Ascending aorta (tissue), 2 donors: ENCODE measurements at regions not wholly inside any gene's neighbourhood (a gene's known extent, or its start where the extent isn't known, plus 50 kb on each side); places are given as distances from the start of the nearest gene placed in this dataset.
A peak's percentile ranks its signal among the peaks of the same experiment; 100 is the strongest.

Experiments used
- DNase-seq, 2 donors: peaks; one replicate each; pipeline ENCODE4 v3.0.0-alpha.2; 2019; ENCODE audit warnings: low spot score in 2 of 2
- H3K27ac ChIP-seq, 2 donors: fragments of 200-600 bp; sonication (generic); one replicate each; pipeline ENCODE4 v1.5.1; 2016 to 2017; ENCODE audit warnings: mild to moderate bottlenecking in 1 of 2
- H3K27me3 ChIP-seq: fragments of 200-600 bp; sonication (generic); one replicate; pipeline ENCODE4 v1.5.1; 2017
- H3K36me3 ChIP-seq, 2 donors: fragments of 200-600 bp; sonication (generic); one replicate each; pipeline ENCODE4 v1.5.1; 2016
- H3K4me1 ChIP-seq, 2 donors: fragments of 200-600 bp; sonication (generic); one replicate each; pipeline ENCODE4 v1.5.1; 2016 to 2017; ENCODE audit warnings: mild to moderate bottlenecking in 1 of 2
- H3K4me3 ChIP-seq, 2 donors: fragments of 200-600 bp; sonication (generic); one replicate each; pipeline ENCODE4 v1.5.1; 2016 to 2017; ENCODE audit warnings: mild to moderate bottlenecking in 1 of 2
- H3K9me3 ChIP-seq, 2 donors: fragments of 200-600 bp; sonication (generic); one replicate each; pipeline ENCODE4 v1.5.1; 2016
- CTCF ChIP-seq, 3 experiments: fragments of 200-600 bp in 2 of 3; fragments of 450-650 bp in 1 of 3; sonication (generic) in 2 of 3; IDR thresholded peaks; one replicate each; pipeline ENCODE4 v1.5.1; 2016 to 2019; ENCODE audit warnings: antibody characterized with exemption in 3 of 3, mild to moderate bottlenecking in 1 of 3, moderate library complexity in 1 of 3
- intact Hi-C: fragments of 100-400 bp; cut with DNase I; formaldehyde crosslinking; loops from one replicate; pipeline ENCODE4 v1.15.1; 2023

- Histone ChIP-seq H3K4me1 (no peaks in the 10 kb centered on the region), H3K27ac (no peak overlapping the region), H3K27me3 (no peaks in the 10 kb centered on the region), H3K4me3 (no peak overlapping the region), H3K9me3 (no peaks in the 10 kb centered on the region), H3K36me3 (no peaks in the 10 kb centered on the region)
- DNase-seq = no peak
- TF ChIP-seq CTCF (IDR thresholded peaks at IDR 0.05) = no peak
- intact Hi-C loops = no loop called here
These were observed 821.6 kb upstream of the ZEB2 start for GRCh38 chr2:145341536-145341935.

DNA sequence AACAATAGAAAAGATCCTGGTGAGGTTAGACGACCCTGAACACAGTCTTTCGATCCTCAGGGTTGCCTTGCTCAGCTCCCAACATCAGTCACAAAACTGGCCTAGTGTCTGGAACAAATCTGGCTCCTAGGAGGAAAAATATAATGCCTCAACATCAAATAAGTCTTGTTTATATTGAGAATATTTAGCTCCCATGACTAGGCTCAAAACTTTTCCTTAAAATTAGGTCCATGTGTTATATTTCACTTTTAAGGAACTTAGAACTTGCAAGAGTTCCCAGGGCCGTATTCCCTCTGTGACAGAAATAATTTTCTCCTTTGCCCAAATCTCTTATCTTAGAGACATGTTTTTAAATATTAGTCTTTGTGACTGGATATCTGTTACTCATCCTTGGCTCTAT, 819.7 kb upstream of the ZEB2 start:
- no peaks in the 10 kb centered on the region for H3K4me1 ChIP-seq
- H3K36me3 ChIP-seq = no peaks in the 10 kb centered on the region
- H3K4me3 ChIP-seq = no peak overlapping the region
- no peak for DNase-seq
- no peak for TF ChIP-seq CTCF (IDR thresholded peaks at IDR 0.05)
- intact Hi-C loops = no loop called here
- H3K27ac ChIP-seq = peak overlapping the region; percentile 19 to 37
- no peaks in the 10 kb centered on the region for H3K9me3 ChIP-seq
- H3K27me3 ChIP-seq = no peaks in the 10 kb centered on the region

DNA sequence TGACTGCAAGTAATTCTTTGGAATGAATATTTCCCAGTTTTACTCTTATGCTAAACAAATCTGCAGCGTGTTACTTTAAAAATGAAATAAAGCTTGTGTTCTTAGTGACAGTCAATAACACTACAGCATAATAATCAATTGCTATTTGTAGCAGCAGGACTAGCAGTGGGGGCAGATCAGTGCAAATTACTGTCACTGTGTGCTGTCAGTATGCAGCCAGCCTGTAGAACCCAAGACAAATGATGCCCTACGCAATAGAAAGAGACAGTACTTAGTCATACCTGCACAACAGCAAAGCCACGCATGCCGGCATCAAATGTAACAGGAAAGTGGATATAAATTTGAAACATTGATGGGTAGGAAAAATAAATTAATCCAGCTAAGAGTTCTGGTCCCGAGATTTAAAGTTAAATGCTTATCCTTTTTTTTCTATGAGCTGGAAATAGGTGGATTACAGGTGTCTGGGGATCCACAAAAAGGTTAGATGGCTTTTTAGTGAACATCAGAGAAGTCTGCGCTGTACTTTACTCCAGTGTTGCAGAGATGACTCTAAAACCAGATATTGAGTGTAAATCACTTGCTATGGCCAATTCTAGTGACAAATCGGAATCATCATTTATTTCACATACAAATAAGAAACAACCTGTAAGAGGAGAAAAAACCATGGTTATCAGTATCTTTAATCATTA, 812.4 kb upstream of the ZEB2 start:
- Histone ChIP-seq H3K27ac (no peak overlapping the region), H3K36me3 (no peaks in the 10 kb centered on the region), H3K4me3 (no peak overlapping the region), H3K9me3 (no peaks in the 10 kb centered on the region), H3K27me3 (no peaks in the 10 kb centered on the region), H3K4me1 (no peaks in the 10 kb centered on the region)
- TF ChIP-seq CTCF (IDR thresholded peaks at IDR 0.05) = no peak
- intact Hi-C loops = no loop called here
- no peak for DNase-seq

DNA sequence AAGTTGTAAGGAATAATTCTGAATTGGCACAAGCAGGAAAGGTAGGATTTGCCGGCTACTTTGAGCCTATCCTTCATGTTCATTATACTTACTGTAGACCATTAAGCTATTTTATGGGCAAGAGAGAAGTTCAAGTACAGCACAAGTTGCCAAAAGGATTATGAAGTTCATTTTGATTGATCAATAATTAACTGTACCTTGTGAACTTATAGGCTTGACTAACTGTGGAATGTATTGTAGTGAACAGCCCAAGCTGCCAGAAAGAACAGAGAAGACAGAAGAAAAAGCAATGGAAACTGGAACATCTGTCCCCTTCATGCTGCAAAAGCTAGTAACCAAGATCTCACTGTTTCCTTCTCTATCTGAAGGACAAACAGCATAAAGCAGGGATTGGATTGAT, 810.1 kb upstream of the ZEB2 start:
- TF ChIP-seq CTCF (IDR thresholded peaks at IDR 0.05) = no peak

GRCh38 chr2:145325485-145325884, 805.6 kb upstream of the ZEB2 start:
- Histone ChIP-seq H3K4me1 (no peaks in the 10 kb centered on the region), H3K27ac (no peak overlapping the region), H3K4me3 (no peak overlapping the region), H3K36me3 (no peaks in the 10 kb centered on the region), H3K9me3 (no peaks in the 10 kb centered on the region), H3K27me3 (no peaks in the 10 kb centered on the region)
- intact Hi-C loops = no loop called here
- DNase-seq = no peak
- no peak for TF ChIP-seq CTCF (IDR thresholded peaks at IDR 0.05)

More for the DNA sequence above, 810.1 kb upstream of the ZEB2 start:
- no peak overlapping the region for H3K4me3 ChIP-seq
- intact Hi-C loops = no loop called here
- H3K27me3 ChIP-seq = no peaks in the 10 kb centered on the region
- DNase-seq = no peak
- no peaks in the 10 kb centered on the region for H3K9me3 ChIP-seq
- no peaks in the 10 kb centered on the region for H3K4me1 ChIP-seq
- no peak overlapping the region for H3K27ac ChIP-seq
- H3K36me3 ChIP-seq = no peaks in the 10 kb centered on the region

- Histone ChIP-seq H3K4me3 (no peak overlapping the region), H3K9me3 (no peaks in the 10 kb centered on the region), H3K27me3 (no peaks in the 10 kb centered on the region), H3K36me3 (no peaks in the 10 kb centered on the region), H3K27ac (no peak overlapping the region), H3K4me1 (no peaks in the 10 kb centered on the region)
- no peak for TF ChIP-seq CTCF (IDR thresholded peaks at IDR 0.05)
- no peak for DNase-seq
- intact Hi-C loops = no loop called here
These were observed 804.8 kb upstream of the ZEB2 start for GRCh38 chr2:145324748-145325147.
